GM19463 (cell line): ENCODE measurements at regions not wholly inside any gene's neighbourhood (a gene's known extent, or its start where the extent isn't known, plus 50 kb on each side); places are given as distances from the start of the nearest gene placed in this dataset.
"Not testable (repeated sequence)": the region's sequence is repeated elsewhere in the genome, so short reads cannot be mapped to it uniquely, and the experiment has no call there.

Source experiments
- ATAC-seq: cut with Tn5 transposase; IDR thresholded peaks from one replicate; pipeline ENCODE4 v1.9.1; 2021; ENCODE audit warnings: mild to moderate bottlenecking, moderate library complexity; ENCODE audit not compliant: unreplicated experiment

- ATAC-seq = no peak
Measured at GRCh38 chr3:95670765-95671164, 1143.6 kb upstream of the EPHA6 start.

- no peak for ATAC-seq
Measured at GRCh38 chr3:95673215-95673614, 1141.2 kb upstream of the EPHA6 start.

DNA sequence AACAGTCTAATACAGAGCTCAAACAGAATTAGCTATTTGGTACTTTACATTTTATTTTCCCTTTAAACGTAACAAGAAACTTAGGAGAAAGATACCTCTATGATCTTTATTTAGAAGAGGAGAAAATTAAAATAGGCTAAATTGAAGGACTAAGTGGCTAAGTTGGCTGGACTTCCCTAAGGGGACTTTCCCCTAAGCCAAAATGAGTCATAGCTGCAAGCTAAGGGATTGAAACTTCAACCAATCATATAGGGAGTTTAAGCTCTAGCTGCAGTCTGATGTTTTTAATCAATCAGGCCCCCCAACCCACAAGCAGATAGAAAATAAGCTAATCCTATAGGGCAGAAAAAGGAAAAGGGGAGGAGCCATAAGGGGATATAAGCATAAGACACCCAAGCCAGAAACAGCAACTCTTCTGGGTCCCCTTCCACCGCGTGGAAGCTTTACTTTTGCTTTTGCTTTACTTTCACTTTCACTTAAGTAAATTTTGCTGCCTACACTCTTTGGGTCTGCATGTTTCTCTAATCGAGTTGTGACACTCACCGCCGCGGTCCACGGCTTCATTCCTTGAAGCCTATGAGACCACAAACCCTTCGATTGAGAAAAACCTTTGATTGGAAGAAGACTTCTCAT lies 1108.5 kb upstream of the EPHA6 start:
- peak; percentile 68 for ATAC-seq

- ATAC-seq = no peak
Measured at GRCh38 chr3:95707268-95707667, 1107.1 kb upstream of the EPHA6 start.

GRCh38 chr3:95710684-95711083 lies 1103.7 kb upstream of the EPHA6 start:
- no peak for ATAC-seq

- no peak for ATAC-seq
Measured at GRCh38 chr3:95711789-95712188, 1102.6 kb upstream of the EPHA6 start.

DNA sequence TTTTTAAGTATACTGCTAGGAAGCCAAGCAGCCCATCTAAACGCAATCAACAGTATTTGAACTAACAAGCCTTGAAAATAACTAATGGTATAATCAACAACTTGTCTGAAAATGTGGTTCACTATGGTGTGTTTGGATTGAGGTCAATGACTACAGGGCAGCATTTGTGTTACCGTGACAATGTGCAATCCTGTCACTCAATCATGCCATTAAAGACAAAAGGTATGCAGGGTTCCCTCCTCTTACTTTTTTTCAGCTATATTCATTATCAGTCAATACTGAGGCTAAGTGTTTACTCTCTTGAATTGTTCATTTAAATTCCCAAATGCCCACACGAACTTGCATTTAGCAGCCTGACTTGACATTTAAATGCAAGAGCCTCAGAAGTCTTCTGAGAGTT lies 1099.3 kb upstream of the EPHA6 start:
- no peak for ATAC-seq

DNA sequence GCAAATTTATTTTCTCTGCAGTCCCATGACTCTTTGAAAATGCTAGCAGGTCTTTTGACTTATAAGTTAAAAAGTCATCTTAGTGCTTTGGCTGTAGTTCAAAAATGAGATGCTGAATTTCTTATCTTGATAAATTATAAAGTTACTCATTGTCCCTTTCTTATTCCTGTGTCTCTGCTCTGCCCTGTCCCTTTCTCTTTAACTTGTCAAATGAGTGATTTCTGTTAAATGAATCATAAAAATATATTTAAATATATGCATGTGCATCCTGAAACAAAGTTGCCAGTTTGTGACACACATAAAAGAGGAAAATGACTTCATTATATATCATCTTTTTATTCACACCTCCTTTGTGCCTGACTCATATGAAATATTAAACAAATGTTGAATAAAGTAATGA lies 1097.3 kb upstream of the EPHA6 start:
- no peak for ATAC-seq

DNA sequence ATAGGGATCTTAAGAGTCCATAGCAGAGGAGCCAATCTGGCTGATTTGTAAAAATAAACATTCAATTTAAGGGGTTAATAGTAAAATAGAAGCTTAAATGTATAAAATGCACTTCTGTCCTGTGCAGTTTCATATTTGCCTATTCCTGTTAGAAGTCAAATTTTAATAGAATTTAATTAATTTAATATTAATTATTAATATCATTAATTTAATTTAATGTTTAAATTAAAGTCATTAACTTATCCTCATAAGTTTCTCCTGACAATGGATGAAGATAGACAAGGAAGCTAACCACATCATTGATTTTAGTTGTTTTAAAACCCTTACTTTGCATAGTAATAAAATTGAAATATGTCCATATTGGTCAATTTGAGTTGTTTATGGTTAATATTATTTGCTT lies 1096.2 kb upstream of the EPHA6 start:
- no peak for ATAC-seq

GRCh38 chr3:95719481-95719880 lies 1094.9 kb upstream of the EPHA6 start:
- ATAC-seq = no peak

DNA sequence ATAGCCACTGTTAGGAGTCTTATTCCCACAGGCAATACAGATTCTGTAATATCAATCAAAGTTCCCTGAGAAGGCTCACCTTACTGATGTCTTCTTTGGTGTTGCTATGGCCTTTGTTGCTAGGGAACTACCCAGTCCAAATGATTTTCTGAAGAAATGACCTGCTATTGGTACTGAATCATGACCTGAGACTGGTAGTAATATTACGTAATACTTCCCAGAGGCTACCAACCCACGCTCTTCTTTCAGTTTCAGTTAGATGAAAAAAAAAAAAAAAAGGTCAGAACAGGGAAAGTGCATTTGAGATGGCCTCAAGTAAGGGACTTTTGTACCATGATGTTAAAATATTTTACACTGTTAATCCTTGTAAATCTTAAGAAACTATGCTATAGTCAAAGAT lies 1092.5 kb upstream of the EPHA6 start:
- peak; percentile 91 for ATAC-seq

- ATAC-seq = no peak
Measured at GRCh38 chr3:95725770-95726169, 1088.6 kb upstream of the EPHA6 start.

DNA sequence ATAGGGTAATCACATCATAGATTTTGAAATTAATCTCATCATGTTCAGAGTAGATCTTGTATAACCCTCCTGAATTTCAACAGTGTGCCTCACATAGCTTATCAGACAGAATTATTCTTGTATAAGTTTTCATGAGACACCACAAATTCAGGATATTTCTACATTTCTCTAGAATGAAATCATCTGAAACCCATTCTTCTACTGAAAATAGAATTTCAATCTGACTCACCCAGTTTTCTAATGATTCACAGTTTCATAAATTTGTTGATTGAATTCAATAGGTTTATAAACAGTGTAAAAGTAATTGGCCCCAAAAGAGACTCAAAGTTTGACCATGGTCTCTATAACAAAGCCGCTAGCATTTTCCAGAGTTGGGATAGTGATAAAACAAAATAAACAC lies 1082.6 kb upstream of the EPHA6 start:
- no peak for ATAC-seq

- no peak for ATAC-seq
Measured at GRCh38 chr3:95733336-95733735, 1081.1 kb upstream of the EPHA6 start.

DNA sequence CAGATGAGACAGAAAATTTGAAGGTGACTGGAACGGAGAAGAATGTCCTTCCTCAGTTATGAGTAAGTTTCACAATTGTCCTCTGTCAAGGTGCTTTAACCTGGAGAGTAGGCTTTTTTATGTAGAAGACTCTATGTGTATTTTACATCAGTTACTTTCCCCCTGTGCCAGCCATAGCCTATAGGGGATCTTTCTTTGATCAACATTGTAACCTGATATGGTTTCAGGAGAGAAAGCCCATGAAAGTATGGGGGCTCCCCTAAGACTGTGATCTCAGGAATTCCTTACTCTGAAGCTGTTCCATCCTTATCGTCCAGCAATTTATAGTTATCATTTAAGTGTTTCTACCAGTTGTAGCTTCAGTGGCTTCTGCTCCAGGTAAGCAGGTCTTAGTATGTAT lies 1076.3 kb upstream of the EPHA6 start:
- ATAC-seq = no peak

GRCh38 chr3:95744896-95745295 lies 1069.5 kb upstream of the EPHA6 start:
- ATAC-seq = not testable (repeated sequence)

DNA sequence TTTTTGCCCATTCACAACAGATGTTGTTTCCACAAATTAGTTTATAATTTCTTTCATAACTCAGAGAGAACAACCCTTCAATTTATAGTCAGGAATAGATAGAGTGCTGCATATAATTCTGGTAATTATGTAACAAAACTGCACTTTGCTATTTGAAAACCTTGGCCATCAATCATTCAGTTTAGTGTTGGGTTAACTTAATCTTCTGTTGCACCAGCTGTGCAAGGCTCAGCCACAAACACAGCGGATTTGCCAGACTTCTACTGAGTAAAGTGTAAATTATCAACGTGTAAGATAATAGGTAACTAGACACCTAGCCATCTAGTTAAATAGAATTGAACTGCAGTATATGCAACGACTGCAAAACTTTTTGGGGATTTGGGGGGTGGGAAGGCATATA lies 1064.3 kb upstream of the EPHA6 start:
- no peak for ATAC-seq

- ATAC-seq = no peak
Measured at GRCh38 chr3:95751509-95751908, 1062.9 kb upstream of the EPHA6 start.

- ATAC-seq = no peak
Measured at GRCh38 chr3:95752199-95752598, 1062.2 kb upstream of the EPHA6 start.

DNA sequence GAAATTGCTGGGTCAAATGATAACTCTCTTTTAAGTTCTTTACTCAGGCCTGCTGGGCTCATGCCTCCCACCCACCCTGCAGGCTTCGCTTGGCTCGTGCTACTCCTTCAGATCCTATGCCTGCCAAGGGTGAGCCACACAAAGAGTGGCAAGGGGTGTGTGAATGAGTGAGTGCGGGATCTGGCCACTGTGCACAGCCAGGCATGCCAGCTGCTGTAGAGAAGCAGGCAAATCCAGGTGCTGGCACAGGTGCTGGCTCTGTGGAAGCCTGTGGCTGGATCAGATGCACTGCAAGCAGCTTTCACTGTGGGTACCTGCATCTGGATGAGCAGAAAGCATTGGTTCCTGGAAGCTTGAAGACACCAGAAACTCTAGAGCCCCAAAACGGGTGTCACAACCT lies 1055.7 kb upstream of the EPHA6 start:
- ATAC-seq = no peak

GRCh38 chr3:95759614-95760301 lies 1054.6 kb upstream of the EPHA6 start:
- no peak for ATAC-seq

DNA sequence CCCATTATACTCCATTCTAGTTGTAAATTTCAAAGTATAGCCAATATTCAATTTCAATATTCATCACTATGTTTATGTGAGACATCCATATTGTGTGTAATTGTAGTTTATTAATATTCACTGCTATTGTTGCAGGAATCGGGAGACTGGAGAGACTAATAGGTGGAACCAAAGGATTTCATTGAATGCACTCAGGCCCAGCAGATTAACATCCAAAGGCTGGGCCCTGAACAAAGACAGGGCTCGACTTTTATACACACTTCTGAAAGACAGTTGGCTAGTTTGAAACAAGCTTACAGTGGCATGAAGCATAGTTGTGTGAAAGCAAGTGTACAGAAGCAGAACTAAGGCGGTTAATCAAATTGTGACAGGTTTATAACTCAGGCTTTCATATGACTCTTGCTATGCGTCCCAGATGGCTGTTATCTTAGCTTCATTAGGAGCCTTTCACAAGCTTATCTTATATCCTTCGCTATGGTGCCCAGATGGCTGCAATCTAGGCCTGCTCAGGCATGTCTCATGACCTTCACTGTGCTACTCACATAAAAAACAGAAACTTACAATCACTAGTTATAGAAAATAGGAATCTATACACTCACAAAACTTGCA lies 1038.8 kb upstream of the EPHA6 start:
- ATAC-seq = no peak
